Erythroblast (primary cell): ENCODE measurements at regions not wholly inside any gene's neighbourhood (a gene's known extent, or its start where the extent isn't known, plus 50 kb on each side); places are given as distances from the start of the nearest gene placed in this dataset.

Experiments used
- GATA1 ChIP-seq: IDR thresholded peaks from 2 replicates; pipeline ENCODE4 v1.6.1; 2011; ENCODE audit warnings: low read depth, mild to moderate bottlenecking, control low read depth, low read length, moderate library complexity
- POLR2A ChIP-seq: IDR thresholded peaks from 2 replicates; pipeline ENCODE4 v1.6.1; 2011; ENCODE audit warnings: mild to moderate bottlenecking, low read length

- TF ChIP-seq POLR2A: no peak
- no peak for TF ChIP-seq GATA1
Observed at GRCh38 chr14:42187846-42188245, 581.2 kb downstream of the LRFN5 start.
